T-helper 2 cell (primary cell): ENCODE measurements at regions not wholly inside any gene's neighbourhood (a gene's known extent, or its start where the extent isn't known, plus 50 kb on each side); places are given as distances from the start of the nearest gene placed in this dataset.
"Not testable (repeated sequence)": the region's sequence is repeated elsewhere in the genome, so short reads cannot be mapped to it uniquely, and the experiment has no call there.

Source experiments
- DNase-seq, 5 experiments: peaks; one replicate each; pipeline versions ENCODE4 v3.0.0 to v3.0.0-alpha.2; 2012 to 2022

GRCh38 chr12:88313554-88313953, 171.4 kb downstream of the TMTC3 start:
- no peak for DNase-seq

DNA sequence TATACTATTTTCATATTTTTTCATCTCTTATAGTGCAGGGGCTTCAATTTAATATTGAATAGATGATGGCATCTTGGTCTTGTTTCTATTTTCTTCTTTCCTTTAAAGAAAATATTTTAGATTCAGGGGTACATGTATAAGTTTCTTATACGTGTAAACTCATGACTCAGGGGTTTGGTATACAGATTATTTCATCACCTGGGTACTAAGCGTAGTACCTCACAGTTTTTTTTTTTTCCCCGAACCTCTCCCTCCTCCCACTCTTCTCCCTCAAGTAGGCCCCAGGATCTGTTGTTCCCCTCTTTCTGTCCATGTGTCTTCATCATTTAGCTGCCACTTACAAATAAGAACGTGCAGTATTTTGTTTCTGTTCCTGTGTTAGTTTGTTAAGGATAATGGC, 172.6 kb downstream of the TMTC3 start:
- DNase-seq, result no peak

GRCh38 chr12:88318726-88319125, 176.6 kb downstream of the TMTC3 start:
- no peak for DNase-seq

- DNase-seq, result no peak
Measured at GRCh38 chr12:88325076-88325815, 183.1 kb downstream of the TMTC3 start.

GRCh38 chr12:88325816-88326189, 183.7 kb downstream of the TMTC3 start:
- no peak for DNase-seq

GRCh38 chr12:88327276-88327675, 185.2 kb downstream of the TMTC3 start:
- no peak for DNase-seq

- DNase-seq, result no peak
Measured at GRCh38 chr12:88328090-88328489, 186.0 kb downstream of the TMTC3 start.

- DNase-seq, result no peak
Measured at GRCh38 chr12:88329833-88330232, 187.7 kb downstream of the TMTC3 start.

DNA sequence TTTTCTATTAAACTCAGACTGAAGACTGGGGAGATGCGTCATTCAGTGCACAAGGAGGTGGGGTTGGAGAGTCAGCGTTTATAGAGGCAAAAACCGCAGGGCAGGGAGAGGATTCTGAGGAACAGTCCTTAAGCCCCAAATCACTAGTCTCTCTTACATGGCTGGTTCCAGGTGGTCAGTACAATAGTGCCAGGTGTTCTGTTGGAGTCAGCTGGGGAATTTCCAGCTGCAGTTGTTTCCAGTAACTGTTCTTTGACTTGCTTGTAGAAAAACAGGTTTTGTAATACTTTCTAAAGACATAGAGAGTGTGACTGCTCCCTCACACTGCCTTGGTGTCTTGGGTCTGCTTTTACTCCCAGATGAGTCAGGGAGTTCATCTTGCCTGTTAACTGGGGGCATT, 192.2 kb downstream of the TMTC3 start:
- peak in 1 of 5 experiments; percentile 31 for DNase-seq

- DNase-seq, result no peak
Measured at GRCh38 chr12:88336076-88336739, 194.1 kb downstream of the TMTC3 start.

DNA sequence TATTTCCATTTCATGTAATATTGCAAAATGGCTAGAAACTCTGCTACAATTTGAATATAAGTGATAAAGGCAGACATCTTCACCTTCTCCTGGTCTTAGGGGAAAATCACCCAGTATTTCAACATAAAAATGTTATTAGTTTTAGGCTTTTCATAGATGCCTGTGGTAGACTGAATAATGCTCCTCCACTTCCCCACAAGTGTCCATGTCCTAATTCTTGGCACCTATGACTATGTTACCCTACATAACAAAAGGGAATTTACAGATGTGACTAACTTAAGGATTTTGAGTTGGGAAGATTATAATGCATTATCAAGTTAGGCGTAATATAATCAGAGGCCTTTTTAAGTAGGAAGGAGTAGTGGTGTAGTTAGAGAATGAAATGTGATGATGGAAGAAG, 196.4 kb downstream of the TMTC3 start:
- DNase-seq, result no peak

DNA sequence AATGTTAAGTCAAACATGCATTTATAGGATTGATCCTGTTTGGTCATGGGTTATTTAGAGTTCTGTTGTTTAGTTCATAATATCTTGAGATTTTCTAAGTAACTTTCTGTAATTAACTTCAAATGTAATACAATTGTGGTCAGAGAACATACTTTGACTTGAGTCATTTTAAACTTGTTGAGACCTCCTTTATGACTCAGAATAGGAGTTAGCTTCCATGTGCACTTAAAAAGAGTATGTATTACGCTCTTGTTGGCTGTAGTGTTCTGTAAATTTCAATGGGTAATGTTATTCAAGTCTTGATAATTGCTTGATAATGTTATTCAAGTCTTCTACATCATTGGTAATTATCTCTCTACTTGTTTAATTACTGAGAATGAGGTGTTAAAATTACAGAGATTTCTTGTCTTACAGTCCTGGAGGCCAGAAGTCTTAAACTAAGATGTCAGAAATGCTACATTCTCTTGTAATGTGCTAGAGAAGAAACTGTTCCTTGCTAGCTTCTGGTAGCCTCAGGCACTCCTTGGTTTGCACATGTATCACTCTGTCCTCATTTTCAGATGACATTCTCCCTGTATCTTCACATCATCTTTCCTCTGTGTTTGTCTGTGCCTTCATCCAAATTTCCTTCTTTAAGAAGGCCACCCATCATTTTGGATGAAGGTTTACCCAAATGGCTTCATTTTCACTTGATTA, 197.3 kb downstream of the TMTC3 start:
- DNase-seq, result peak in 1 of 5 experiments; percentile 57

DNA sequence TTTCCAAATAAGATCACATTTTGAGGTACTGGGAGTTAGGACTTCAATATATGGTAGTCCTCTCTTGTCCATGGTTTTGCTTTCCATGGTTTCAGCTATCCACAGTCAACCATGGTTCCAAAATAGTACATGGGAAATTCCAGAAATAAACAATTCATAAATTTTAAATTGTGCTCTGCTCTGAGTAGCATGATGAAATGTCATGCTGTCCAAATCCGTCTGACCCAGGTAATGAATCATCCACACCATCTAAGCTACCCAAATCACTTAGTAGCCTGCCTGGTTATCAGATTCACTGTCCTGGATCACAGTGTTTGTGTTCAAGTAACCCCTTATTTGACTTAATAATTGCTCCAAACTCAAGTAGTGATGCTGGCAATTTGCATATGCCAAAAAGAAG, 197.9 kb downstream of the TMTC3 start:
- DNase-seq, result no peak

DNA sequence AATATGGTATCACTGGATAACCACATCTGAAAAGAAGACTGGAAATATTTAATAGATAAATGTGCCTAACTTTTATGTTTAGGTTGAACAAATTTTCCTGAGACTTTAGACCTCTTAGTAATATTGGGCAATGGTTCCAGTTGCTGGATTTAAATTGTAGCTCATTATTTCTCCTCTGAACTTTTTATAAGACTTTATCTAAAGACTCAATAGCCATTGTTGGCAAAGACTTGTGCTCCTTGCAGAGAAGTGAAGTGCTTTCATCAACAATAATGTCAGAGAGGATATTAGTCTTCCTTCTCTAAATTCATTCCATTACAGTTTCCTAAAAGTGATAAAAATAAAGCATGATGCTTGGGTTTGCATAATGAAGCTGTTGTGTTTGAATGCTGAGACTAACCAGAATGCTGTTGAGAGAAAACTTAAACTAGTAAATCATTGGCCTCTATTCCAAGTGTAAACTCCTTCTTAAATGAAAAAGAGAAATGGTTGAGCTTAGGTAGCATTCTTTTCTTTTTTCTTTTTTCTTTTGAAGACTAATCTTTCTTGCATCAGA, 200.2 kb downstream of the TMTC3 start:
- DNase-seq, result no peak

GRCh38 chr12:88351146-88351545, 209.0 kb downstream of the TMTC3 start:
- no peak for DNase-seq

GRCh38 chr12:88354691-88355090, 212.6 kb downstream of the TMTC3 start:
- no peak for DNase-seq

DNA sequence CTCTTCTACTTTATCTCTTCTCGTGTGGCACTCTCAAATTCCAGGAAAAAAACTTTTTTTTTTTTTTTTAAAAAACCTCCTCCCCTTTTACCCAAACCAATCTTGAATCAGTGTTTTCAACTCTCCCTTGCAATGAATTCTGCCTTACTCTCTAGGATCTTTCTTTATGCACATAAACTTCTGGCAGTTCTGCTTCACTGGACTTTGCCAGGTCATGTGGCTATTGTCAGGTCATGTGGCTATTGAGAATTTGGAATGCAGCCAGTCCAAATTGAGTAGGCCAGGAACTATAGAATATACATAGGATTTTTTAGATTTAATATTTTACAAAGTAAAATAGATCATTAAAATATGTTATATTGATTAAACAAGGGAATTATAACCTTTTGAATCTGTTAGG, 218.2 kb downstream of the TMTC3 start:
- DNase-seq, result no peak

DNA sequence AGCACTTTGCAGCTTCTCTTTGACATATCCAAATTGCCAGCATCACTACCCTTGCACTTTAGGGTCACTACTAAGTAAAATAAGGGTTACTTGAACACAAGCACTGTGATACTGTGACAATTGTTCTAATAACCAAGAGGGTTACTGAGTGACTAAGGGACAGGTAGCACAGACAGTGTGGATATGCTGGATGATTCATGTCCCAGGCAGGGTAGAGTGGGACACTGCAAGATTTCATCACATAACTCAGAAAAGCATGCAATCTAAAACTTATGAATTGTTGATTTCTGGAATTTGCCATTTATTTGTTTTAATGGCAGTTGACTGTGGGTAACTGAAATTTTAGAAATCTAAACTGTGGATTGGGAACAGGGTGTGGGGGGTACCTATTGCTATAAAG, 218.8 kb downstream of the KITLG start:
- no peak for DNase-seq

DNA sequence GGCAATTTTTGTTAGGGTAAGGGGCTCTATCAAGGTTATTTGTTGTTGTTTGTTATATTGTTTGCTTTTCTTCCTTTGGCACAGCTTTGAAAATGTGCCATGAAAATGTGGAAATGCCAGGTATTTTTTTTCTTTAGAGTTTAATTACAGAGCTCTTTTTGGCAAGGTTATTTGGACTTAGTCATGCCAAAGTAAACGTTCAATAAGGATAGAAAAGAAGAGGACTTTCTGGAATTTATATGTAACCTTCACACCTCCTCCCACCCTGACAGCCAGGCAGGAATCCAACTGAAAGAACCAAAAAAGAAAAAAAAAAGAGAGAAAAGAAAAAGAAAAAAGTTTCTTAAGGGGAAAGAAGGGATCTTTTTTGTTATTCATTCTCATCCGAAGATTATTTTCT, 217.8 kb downstream of the KITLG start:
- DNase-seq, result no peak

DNA sequence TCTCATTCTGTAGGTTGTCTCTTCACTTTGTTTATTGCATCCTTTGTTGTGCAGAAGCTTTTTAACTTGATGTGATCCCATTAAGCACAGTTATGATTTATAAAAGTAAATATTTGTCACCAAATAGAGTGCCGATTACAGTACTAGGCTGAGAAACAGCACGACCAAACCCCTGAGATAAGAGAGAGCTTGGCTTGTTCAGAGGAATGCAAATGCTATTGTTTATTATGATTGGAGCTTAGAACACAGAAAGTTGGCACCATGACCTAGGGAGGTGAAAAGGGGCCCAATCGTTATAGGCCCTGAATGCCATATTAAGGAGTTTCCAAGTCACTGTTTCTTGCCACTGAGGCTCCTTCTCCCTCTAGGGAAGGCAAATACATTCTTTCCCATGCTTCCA, 214.9 kb downstream of the KITLG start:
- DNase-seq, result no peak

- DNase-seq, result no peak
Measured at GRCh38 chr12:88366101-88366500, 214.2 kb downstream of the KITLG start.

- DNase-seq, result no peak
Measured at GRCh38 chr12:88367231-88367630, 213.0 kb downstream of the KITLG start.

DNA sequence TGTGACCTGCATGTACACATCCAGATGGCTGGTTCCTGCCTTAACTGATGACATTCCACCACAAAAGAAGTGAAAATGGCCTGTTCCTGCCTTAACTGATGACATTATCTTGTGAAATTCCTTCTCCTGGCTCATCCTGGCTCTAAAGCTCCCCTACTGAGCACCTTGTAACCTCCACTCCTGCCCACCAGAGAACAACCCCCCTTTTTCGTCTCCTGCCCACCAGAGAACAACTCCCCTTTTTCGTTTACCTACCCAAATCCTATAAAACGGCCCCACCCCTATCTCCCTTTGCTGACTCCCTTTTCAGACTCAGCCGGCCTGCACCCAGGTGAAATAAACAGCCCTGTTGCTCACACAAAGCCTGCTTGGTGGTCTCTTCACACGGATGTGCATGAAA, 212.2 kb downstream of the KITLG start:
- not testable (repeated sequence) for DNase-seq
